ENCODE measurements at regions not wholly inside any gene's neighbourhood (a gene's known extent, or its start where the extent isn't known, plus 50 kb on each side); places are given as distances from the start of the nearest gene placed in this dataset.
"Not testable (repeated sequence)": the region's sequence is repeated elsewhere in the genome, so short reads cannot be mapped to it uniquely, and the experiment has no call there.

DNA sequence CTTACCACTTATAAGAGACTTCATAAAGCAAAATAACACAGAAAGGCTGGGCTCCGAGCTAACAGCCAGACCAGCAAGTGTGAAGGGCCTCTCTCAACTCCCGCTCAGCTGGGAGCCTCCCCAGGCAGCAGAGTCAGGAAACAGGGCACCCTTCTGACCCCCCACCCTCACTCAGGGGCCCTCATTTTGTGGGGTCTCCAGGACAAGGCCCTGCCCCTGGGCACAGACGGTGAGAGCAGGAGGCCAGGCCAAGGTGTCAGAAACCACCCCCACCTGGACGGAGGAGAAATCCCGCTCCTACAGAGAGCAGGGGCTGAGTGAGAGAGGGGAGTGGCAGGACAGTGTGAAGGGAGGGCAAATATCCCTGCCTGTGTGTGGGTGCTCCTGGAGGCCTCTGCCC is 135.8 kb upstream of the FOXD4L5 start:
- DNase-seq (ENCODE audit: low spot score) = no peak

DNA sequence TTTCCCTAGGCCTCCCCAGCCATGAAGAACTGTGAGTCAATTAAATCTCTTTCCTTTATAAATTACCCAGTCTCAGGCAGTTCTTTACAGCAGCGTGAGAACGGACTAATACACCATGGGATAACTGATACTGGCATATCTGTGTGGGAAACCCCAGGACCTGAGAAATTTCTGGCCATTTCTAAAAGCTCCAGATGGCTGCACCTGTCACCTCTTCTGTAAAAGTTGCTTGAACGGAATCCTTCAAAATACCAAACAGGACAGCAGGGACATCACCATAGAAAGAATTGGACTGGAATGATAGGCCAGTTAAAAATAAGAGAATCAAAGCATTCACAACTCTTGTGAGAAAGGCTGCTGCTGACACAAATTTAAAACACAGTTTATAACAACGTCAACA is 134.0 kb upstream of the FOXD4L5 start:
- not testable (repeated sequence) for DNase-seq (ENCODE audit: low spot score)

DNA sequence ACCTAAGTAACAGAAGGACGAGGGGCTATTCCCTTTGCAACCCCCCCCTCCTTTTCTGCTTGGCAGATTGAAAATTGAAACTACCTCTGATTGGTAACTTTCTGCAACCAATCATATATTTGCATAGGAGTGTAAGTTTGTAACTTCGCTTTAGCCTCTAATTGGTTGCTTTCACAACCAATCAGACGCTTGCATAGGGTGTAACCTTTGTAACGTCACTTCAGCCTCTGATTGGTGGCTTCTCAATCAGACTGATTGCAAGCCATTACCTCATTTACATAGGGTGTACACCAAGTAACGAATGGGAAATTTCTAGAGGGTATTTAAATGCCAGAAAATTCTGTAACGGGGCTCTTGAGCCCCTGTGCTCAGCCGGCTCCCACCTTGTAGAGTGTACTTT is 131.9 kb upstream of the FOXD4L5 start:
- not testable (repeated sequence) for DNase-seq (ENCODE audit: low spot score)

DNA sequence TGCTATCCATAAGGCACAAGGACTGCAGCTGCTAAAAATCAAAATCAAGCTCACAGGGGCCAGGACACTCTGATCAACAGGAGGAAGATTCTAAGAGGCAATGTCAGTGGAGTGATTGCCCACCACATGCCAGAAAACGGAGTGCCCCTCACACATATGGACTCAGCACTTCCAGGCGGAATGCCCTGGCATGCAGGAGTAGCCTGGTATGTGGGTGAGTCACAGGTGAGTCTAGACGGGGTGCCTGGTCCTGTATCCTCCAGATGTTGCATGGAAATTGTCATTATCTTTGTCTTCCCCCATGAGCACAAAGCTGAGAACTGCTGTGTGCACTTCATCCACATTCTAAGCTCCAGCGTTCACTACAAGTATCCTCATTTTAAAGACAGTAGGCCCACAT is 129.2 kb upstream of the FOXD4L5 start:
- not testable (repeated sequence) for DNase-seq (ENCODE audit: low spot score)

DNA sequence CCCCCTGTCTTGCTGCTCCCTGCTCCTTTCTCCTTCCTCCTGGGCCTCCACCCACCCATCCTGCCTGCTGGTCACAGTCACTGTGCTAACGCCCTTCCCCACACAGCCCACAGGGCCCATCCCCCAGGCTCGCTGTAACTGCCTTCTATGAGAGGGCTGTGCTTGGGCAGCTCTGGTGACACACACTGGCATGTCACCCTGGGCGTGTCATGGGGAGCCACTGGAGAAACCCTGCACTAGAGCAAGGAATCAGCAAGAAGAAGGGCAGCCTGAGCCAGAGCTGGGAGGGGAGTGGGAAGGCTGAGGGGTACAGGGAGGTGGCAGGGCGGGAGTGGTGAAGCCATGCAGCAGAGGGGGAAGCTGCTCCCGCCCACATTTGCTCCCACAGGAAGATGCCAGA is 128.4 kb upstream of the FOXD4L5 start:
- DNase-seq (ENCODE audit: low spot score) = not testable (repeated sequence)

DNA sequence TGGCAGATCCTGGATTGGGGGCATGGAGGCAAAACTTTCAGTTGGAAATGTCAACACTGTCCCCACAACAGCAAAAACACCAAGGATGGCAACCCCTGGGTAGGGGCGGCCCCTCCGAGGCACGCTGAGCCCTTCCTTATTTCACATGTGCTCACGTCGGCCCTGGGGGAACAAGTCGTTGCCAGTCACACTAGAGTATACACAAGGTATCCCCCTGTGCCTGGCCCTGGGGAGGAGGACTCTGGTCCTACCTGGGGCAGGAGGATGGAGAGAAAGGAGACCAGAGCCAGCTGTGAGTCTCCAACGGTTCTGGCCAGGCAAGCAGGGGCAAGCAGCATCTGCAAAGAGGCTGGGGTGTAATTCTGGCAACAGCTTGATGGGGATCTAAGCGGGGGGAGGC is 126.9 kb upstream of the FOXD4L5 start:
- no peak for DNase-seq (ENCODE audit: low spot score)

DNA sequence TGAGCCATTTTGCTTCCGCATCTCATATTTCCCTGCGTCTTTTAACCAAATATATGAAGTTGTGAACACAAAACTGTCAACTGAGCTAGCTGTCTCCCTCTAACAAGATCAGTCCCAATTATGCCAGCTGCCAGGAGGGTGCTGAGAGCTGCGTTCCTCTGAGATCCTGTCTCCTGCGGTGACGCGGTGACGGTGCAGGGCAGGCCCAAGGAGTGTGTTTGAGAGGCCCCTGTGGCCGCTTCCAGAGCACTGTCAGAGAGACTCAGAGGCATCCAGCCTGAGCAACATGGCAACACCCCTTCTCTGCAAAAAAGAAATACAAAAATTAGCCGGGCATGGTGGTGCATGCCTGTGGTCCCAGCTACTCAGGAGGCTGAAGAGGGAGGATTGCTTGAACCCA is 126.3 kb upstream of the FOXD4L5 start:
- DNase-seq (ENCODE audit: low spot score) = no peak

DNA sequence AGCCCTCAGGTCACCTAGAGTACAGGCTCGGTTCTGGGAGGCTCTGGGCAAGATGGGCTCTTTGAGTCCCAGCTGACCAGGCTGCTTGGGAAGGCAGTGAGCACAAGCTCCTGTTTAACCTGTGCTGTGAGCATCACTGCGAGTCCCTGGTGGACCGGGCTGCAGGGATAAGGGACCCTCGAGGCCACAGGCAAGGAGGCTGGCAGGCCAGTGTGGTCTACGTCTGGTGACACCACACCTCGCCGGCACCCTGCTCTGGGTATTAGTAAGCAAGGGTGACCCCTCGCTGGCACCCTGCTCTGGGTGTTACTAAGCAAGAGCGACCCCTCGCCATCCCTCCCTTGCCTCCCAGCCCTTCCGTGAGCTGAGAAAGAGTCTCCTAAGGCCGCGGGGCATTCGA is 125.9 kb upstream of the FOXD4L5 start:
- no peak for DNase-seq (ENCODE audit: low spot score)

DNA sequence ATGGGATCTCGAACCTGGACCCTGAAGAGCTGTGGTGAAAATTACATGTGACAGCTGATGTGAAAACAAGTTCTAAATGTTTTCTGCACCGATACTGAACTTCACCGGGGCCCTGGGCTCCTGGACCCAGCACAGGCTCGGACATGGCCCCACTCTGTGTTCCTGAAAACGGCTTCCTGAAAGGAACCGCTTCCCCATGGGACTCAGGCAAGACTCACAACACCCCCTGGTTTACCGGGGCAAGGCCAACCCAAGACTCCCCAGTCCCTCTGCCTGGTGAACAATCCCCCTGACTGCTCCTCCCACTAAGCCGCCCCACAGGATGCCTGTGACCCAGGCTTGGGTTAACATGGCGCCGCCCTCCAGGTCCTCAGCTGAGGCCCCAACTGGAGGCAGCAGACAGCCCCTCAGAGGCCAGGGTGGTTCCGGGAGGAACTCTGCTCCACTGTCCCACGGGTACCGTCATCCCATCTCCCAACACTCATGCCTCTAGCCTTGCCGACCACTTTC is 124.5 kb upstream of the FOXD4L5 start:
- no peak for DNase-seq (ENCODE audit: low spot score)

DNA sequence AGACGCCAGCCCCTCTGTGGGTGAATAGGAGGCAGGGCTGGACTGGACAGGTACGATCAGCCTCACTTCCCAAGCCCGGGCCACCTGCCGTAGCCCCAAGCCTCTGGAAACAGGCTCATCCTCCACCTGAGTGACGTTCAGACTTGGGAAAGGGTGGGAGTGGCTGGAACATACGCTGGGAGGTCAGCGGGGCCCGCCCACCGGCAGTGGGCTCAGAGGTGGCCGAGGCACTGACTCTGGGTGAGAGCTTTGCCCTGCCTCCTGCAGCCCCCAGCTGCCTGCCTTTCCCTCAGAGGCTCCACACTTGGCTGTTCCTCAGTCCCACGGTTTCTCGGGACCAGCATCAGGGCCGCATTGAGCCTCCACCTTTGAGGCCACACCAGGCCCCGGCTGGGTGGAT is 123.8 kb upstream of the FOXD4L5 start:
- not testable (repeated sequence) for DNase-seq (ENCODE audit: low spot score)

DNA sequence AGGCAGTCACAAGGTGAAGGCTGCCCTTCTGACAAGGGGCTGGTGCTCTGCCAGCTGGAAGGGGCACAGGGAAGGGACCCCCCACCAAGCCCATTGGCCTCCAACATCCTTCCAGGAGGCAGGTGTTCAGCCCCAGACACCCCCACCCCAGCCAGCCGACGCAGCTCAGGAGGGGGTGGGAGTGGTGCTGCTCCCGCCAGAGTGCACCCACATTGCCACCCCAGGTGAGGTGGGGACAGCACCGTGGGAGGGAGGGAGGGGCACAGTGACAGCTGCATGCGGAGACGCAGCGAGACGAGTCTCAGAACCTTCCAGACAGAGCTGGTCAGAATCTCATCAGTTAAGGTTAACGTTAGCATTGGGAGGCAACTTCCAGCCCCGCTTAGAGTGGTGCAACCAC is 121.6 kb upstream of the FOXD4L5 start:
- DNase-seq (ENCODE audit: low spot score) = not testable (repeated sequence)

DNA sequence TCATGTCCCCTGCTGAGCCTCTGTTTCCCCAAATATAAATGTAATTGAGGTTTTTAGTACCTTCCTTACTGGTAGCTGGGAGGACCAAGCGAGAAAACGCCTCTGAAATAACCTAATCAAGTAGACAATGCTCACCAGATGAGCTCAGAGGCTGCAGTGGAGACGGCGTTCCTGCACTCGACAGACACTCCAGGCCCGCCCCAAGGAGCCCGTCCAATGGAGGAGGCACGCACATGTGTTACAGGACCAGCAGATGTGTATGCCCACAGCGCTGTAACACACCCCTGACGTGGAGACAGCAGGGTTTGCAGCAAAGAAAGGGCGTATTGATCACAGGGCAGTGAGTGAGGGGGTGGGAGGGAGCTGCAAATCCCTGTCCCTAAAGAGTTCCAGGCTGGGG is 120.8 kb upstream of the FOXD4L5 start:
- not testable (repeated sequence) for DNase-seq (ENCODE audit: low spot score)

DNA sequence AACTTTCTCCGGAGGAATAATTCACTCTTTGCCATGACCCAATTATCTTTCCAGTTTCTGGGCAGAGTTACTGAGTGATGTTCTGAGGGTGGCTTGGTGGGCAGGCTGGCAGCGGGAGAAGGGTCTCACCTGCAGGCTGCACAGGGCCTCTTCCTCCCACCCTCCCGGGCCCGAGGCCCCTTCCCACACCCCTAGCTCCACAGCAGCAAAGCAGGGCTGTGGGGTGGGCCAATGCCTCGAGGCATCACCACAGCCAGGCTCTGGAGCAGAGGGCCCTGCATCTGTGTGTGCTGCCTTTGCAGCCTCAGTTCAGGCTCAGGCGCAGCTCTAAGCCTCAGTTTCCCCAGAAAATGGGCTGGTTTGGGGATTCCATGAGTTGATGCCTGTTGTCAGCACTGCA is 120.2 kb upstream of the FOXD4L5 start:
- DNase-seq (ENCODE audit: low spot score) = no peak

DNA sequence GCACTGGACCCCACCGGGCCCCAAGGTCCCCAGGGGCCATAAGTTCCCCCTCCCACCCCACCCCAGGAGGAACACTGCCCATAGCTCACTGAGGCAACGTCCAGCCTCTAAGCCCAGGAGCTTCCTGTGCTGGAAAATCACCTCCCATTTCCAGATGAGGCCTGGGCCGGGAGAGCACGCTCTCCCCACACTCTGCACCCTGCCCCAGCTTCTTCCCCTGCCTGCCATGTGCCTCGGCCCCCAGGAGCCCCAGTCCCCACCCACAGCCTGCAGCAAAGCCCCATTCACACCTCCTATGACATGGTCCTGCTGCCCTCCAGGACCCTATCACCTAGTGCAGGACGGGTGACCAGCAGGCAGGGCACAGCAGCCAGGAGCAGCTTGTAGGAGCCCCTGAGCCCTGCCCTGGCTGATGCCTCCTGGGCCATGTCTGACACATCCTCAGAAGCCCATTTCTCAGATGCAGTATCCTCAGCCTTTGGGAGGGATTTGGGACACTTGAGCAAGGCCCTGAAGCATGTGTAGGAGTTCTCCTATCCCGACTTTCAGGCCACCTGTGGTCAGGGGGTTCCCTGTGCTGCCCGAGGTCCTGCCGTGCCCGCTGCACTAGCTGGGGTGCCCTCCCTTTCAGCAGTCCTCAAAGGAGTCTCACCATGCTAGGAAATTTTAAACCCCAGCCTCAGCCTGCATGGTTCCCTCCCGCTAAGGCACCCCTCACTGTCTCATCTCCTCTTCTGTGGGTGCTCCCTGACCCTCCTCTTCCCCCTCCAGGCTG is 119.4 kb upstream of the FOXD4L5 start:
- no peak for DNase-seq (ENCODE audit: low spot score)

DNA sequence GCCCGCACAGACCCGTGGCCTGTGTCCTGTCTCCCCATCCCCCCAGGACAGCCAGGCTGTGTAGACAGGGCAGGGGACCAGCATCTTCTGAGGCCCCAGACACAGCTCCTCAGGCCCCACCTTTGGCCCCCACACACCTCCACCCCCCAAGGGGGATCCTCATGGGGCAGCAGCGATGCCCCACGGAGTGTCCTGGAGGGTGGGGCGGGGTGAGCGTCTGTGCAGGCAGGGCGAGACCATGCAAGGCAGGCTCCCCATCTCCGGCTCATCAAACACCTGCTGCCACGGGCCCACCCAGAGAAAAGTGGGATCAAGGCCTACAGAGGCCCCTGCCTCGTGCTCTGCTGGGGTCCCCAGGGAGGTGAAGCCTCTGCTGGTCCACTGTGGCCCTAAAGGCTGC is 118.7 kb upstream of the FOXD4L5 start:
- no peak for DNase-seq (ENCODE audit: low spot score)

DNA sequence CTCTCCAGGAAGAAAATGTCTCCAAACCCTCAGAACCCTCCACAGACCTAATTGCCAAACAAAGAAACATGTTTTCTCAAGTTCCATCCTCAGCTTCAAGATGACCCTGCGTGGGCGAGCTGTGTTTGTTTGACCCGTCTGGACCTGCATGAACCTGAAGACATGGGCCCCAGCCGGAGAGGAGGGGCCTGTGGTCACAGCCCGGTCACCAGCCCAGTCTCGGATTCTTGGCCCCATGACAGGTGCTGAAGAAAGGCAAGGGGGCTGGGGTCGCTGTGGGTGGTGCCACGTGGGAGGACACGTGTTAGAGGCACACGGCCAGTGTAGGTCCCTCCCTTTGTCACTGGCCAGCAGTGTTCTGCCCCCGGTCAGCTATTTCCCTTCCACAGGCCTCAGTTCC is 118.1 kb upstream of the FOXD4L5 start:
- not testable (repeated sequence) for DNase-seq (ENCODE audit: low spot score)

DNA sequence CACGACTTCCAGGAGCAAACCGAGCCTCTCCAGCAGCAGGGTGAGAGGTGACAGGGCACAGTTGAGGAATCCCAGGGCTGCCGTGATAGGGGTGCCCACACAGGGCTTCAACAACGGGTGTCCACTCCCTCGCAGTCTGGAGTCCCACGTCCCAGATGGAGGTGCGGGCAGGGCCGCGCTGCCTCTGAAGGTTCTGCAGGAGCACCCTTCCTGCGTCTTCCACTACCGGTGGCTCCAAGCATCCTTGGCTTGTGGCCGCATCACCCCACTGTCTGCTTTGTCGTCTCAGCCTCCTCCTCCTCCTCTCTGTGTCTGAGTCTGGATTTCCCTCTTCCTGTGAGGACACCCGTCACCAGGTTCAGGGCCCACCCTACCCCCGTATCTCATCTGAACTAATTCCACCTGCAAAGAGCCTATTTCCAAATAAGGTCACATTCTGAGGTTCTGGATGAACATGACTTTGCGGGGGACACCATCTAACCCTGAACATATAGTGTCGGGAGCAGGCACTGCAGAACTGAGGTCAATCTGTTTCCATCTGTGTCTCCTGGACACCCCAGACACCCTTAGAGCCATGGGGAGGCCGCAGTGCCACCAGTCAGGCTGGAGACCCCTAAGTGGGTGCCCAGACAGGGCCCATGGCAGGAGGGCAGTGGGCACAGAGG is 117.3 kb upstream of the FOXD4L5 start:
- DNase-seq (ENCODE audit: low spot score) = not testable (repeated sequence)

DNA sequence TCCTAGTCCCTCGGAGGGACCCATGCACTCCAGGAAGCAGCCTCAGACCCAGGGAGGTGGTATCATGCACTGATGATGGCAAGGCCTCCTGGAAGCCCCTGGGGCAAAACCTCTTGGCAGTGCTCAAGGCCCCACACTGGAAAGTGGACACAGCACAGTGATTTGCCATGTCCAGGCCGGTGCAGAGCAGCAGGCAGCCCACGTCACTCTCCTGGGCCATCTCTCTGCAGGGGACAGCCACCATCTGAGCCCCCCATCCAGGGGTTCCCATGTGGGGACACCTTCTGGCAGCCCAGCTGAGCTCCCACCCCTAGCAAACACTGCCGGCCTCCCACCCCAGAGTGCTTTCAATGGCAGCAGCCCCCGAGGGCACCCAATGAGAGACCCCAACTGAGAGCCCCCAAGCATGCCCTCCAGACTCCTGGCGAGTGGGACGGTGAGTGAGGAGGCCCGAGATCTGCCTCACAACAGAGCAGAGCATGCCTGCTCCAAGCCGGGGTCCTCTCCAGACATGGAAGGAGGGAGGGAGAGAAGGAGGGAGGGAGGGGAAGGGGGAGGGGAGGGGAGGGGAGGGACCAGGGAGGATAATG is 116.5 kb upstream of the FOXD4L5 start:
- DNase-seq (ENCODE audit: low spot score) = not testable (repeated sequence)

DNA sequence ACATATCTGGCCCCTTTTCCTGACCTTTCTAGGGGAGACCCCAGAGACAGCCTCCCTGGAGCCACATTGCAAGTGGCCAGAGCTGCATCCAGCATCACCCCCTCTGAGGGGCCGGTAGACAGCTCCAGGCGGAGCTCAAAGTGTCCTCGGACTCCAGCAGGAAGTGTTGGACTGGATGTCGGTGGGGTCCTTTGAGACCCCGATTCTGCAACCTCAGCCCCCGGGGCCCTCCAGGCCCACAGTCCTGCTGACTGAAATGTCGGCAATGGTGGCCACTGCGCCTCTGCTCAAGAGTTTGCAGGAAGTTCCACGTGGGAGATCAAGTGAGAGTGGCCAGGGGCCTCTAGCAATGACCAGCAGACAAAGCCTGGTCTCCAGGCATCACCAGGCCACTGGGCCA is 115.9 kb upstream of the FOXD4L5 start:
- no peak for DNase-seq (ENCODE audit: low spot score)

DNA sequence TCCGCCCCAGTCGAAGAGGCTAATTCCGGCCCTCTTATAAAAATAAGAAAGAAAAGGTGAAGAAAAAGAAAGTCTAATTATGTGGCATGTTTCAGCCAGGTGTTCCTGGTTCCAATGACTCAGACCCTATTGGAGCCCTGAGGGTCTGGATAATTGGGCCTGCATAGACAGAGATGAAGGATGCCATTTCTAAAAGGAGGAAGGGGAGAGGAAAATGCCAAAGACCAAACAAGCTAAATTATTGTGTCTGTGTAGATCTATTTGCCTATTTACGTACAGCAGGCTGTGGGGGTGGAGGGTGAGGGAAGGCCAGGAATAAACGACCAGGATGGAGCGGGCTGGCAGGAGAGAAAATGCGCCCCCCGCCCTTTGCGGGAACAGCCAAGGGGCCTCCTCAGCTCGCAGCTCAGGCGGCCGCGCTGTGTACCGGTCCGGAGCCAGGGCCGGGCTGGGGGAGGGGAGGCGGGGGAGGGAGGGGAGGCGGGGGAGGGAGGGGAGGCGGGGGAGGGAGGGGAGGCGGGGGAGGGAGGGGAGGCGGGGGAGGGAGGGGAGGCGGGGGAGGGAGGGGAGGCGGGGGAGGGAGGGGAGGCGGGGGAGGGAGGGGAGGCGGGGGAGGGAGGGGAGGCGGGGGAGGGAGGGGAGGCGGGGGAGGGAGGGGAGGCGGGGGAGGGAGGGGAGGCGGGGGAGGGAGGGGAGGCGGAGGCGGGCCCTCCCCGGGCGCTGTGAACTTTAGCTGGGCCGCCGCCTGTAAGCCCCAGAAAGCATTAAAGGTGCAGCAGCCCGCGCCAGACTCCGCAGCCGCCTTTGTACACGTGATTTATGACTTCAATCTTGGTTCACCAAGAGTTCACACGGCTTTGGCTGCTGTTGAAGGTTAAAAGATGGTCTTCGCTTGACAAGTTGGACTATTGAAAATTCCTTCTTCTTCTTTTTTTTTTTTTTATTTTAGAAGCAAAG is 113.0 kb upstream of the FOXD4L5 start:
- not testable (repeated sequence) for DNase-seq (ENCODE audit: low spot score)

DNA sequence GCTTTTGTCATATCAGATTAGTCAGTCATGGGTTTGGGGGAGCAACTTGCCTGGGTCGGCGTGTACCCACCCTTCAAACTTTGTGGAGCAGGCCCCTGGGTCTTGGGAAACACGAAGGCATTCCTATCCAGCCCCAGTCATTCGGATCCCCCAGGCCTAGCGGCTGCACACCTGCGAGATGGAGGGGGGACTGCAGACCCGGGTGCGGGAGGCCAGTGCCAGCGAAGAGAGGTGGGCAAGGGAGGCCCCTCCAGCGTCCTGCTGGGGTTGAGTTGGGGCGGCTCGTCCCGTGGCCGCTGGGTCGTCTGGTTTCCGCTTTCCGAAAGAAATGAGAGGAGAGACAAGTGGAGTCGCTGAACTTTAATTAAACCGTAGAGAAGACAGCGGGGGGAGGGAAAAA is 112.2 kb upstream of the FOXD4L5 start:
- DNase-seq (ENCODE audit: low spot score) = not testable (repeated sequence)

DNA sequence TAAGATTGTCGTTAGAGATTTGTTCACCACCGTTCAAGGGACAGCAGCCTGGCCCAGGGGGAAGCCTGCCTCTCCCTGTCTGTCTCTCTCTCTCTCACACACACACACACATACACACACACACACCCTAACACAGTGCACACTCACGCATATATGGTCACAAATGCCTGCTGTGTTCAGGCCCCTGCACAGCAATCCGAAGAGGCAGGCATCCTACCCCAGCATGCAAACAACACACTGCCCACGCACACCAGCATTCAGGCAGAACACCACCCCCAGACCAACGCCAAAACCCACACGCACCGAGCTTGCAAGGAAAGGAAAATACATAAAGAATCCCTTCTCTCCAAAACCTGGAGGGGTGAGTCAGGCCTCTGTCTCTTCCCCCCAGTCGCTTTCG is 111.6 kb upstream of the FOXD4L5 start:
- not testable (repeated sequence) for DNase-seq (ENCODE audit: low spot score)
